ENCODE measurements at regions not wholly inside any gene's neighbourhood (a gene's known extent, or its start where the extent isn't known, plus 50 kb on each side); places are given as distances from the start of the nearest gene placed in this dataset.

DNA sequence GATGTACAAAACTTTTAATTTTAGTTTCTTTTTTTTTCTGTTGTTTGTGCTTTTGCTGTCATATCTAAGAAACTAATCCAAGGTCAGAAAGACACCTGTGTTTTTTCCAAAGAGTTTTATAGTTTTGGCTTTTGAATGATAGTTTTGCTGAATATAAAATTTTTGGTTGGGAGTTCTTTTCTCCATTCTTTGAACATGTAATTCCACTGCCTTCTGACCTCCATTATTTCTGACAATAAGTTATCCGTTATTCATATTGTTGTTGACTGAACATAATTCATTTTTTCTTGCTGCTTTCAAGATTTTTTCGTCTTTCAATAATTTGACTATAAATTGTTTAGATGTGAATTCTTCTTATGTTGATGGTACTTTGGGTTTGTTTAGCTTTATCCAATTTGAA, 82.2 kb upstream of the SLC24A2 start:
- peaks cover 2% of the 10 kb centered on the region for H3K36me3 Mint-ChIP-seq
- H3K27ac Mint-ChIP-seq, result no peak overlapping the region
- H3K4me3 Mint-ChIP-seq, result no peak overlapping the region
- H3K9me3 Mint-ChIP-seq, result peaks cover 16% of the 10 kb centered on the region
- no peaks in the 10 kb centered on the region for H3K4me1 Mint-ChIP-seq
- peaks cover 14% of the 10 kb centered on the region for H3K27me3 Mint-ChIP-seq

DNA sequence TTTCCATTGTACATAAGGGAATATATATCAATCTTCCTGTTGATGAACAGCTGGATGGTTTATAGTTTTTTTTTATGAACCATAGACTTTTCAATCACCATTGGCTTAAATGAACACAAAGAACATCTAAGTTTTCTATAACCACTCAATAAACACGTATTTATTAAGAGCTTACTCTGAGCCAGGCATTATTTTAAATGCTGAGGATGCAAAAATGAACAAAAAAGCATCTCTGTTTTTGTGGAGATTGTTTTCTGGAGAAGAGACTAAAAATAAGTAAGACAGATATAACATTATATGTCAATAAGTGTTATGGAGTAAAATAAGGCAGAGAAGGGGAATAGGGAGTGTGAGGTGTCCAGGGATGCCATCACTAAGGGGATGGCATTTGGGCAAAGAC, 52.1 kb upstream of the SLC24A2 start:
- Mint-ChIP-seq H3K9me3 (no peaks in the 10 kb centered on the region), H3K27me3 (peaks cover 1% of the 10 kb centered on the region), H3K27ac (no peak overlapping the region), H3K4me3 (no peak overlapping the region), H3K36me3 (no peaks in the 10 kb centered on the region), H3K4me1 (no peaks in the 10 kb centered on the region)

Measured in activated naive CD4-positive, alpha-beta T cell treated with anti-CD3 and anti-CD28 coated beads, Interleukin-2, amount 50 U/mL, for 24 hours (primary cell).